Kidney (tissue), 13 donors: ENCODE measurements at regions not wholly inside any gene's neighbourhood (a gene's known extent, or its start where the extent isn't known, plus 50 kb on each side); places are given as distances from the start of the nearest gene placed in this dataset.
A peak's percentile ranks its signal among the peaks of the same experiment; 100 is the strongest.

Source experiments
- DNase-seq, 5 donors: peaks; one replicate each; pipeline ENCODE4 v3.0.0-alpha.2; 2013 to 2020
- FAIRE-seq: peaks from 2 replicates; lab custom pipeline; 2012; peaks lifted over from hg19 to GRCh38; lab: Jason Lieb, UNC
- H3K27ac ChIP-seq, 2 donors: one replicate each; pipeline ENCODE4 v1.7.0; 2013; ENCODE audit warnings: low read depth in 2 of 2, low read length in 2 of 2, inconsistent platforms in 1 of 2
- H3K27me3 ChIP-seq: one replicate; pipeline ENCODE4 v1.7.1; 2013; ENCODE audit warnings: low read length, inconsistent platforms; ENCODE audit not compliant: control insufficient read depth, insufficient read depth
- H3K36me3 ChIP-seq, 3 donors: one replicate each; pipeline versions ENCODE4 v1.7.0 to v1.7.1; 2013; ENCODE audit warnings: low read length in 3 of 3, control low read depth in 1 of 3, inconsistent platforms in 1 of 3; ENCODE audit not compliant: insufficient read depth in 3 of 3, control insufficient read depth in 2 of 3
- H3K4me1 ChIP-seq, 3 donors: one replicate each; pipeline versions ENCODE4 v1.7.0 to v1.7.1; 2013; ENCODE audit warnings: low read length in 3 of 3, inconsistent platforms in 1 of 3, low read depth in 1 of 3; ENCODE audit not compliant: control insufficient read depth in 2 of 3, insufficient read depth in 2 of 3
- H3K4me3 ChIP-seq, 3 donors: one replicate each; pipeline versions ENCODE4 v1.7.0 to v1.8.1; 2013; ENCODE audit warnings: low read length in 3 of 3, control low read depth in 1 of 3, inconsistent platforms in 1 of 3
- H3K9ac ChIP-seq, 3 donors: one replicate each; pipeline versions ENCODE4 v1.7.0 to v1.7.1; 2013; ENCODE audit warnings: low read length in 3 of 3, control low read depth in 1 of 3, inconsistent platforms in 1 of 3
- H3K9me3 ChIP-seq, 3 donors: one replicate each; pipeline versions ENCODE4 v1.7.0 to v1.7.1; 2013; ENCODE audit warnings: low read length in 3 of 3, control low read depth in 1 of 3, inconsistent platforms in 1 of 3; ENCODE audit not compliant: control insufficient read depth in 2 of 3, insufficient read depth in 1 of 3
- intact Hi-C: fragments of 100-400 bp; cut with DNase I; formaldehyde crosslinking; loops from one replicate; pipeline ENCODE4 v1.11.1; 2022
- TF ChIP-seq, protein P1 (sequence below): IDR thresholded peaks from 3 replicates; pipeline ENCODE4 v1.5.1; 2012; ENCODE audit warnings: mild to moderate bottlenecking, moderate library complexity, borderline replicate concordance; ENCODE audit not compliant: insufficient read depth; ENCODE audit errors: extremely low read depth
- donor health status: control.
- donor health status: control.
- donor health status: control.
- donor health status: control.
- donor health status: control.
- donor health status: DM: yes; HTN: yes; CAD: no.
- donor health status: Normal renal cell carcinoma (clear cell type).

DNA sequence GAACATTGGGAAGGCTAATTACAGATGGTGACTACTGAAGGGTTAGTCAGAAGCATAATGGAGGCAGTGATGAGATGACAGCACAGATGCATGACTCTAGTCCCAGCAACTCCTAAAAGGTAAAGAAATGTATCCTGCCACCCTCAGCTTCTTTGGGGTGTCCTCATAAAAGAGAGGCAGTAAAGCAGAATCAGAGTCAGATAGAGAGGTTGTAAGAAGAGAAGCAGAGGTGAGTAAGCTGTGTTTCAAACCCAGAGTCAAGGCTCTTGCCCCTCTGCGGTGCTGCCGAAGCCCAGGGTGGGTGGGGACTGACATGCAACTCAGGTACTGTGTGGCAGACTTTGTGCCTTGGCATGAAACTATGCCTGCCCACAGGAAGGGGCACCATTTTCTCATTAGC is 59.5 kb upstream of the PGM2 start:
- TF ChIP-seq, protein P1, sequence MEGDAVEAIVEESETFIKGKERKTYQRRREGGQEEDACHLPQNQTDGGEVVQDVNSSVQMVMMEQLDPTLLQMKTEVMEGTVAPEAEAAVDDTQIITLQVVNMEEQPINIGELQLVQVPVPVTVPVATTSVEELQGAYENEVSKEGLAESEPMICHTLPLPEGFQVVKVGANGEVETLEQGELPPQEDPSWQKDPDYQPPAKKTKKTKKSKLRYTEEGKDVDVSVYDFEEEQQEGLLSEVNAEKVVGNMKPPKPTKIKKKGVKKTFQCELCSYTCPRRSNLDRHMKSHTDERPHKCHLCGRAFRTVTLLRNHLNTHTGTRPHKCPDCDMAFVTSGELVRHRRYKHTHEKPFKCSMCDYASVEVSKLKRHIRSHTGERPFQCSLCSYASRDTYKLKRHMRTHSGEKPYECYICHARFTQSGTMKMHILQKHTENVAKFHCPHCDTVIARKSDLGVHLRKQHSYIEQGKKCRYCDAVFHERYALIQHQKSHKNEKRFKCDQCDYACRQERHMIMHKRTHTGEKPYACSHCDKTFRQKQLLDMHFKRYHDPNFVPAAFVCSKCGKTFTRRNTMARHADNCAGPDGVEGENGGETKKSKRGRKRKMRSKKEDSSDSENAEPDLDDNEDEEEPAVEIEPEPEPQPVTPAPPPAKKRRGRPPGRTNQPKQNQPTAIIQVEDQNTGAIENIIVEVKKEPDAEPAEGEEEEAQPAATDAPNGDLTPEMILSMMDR: no peak
- intact Hi-C loops: no loop called here
- Histone ChIP-seq H3K9ac (no peak overlapping the region), H3K27ac (no peak overlapping the region), H3K36me3 (no peaks in the 10 kb centered on the region), H3K9me3 (no peaks in the 10 kb centered on the region), H3K4me3 (no peak overlapping the region), H3K4me1 (peaks cover 0 to 9% (median 7%) of the 10 kb centered on the region in 3 donors), H3K27me3 (no peaks in the 10 kb centered on the region)
- FAIRE-seq: no peak
- no peak for DNase-seq

DNA sequence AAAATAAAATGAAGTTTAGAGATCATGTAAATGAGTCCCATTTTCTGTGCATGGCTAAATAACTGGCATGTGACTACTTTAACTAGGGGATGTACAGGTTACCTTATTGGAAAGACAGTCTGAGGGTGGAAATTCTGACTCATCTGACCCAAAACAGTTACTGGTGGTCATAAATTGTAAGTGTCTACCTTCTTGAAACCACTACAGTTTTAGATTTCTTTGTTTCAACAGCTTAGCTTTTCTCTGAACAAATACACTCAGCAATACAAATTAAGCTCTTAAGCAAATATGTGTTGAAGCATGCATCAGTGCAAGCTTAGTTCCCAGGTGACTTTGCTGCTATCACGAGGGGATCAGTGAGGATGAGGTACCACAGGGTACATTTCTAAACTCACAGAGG is 60.7 kb upstream of the PGM2 start:
- Histone ChIP-seq H3K9me3 (no peaks in the 10 kb centered on the region), H3K27me3 (no peaks in the 10 kb centered on the region), H3K36me3 (no peaks in the 10 kb centered on the region), H3K27ac (no peak overlapping the region), H3K4me3 (no peak overlapping the region), H3K4me1 (peaks cover 0 to 9% (median 7%) of the 10 kb centered on the region in 3 donors), H3K9ac (no peak overlapping the region)
- FAIRE-seq: no peak
- TF ChIP-seq, protein P1: no peak
- intact Hi-C loops: no loop called here
- no peak for DNase-seq

DNA sequence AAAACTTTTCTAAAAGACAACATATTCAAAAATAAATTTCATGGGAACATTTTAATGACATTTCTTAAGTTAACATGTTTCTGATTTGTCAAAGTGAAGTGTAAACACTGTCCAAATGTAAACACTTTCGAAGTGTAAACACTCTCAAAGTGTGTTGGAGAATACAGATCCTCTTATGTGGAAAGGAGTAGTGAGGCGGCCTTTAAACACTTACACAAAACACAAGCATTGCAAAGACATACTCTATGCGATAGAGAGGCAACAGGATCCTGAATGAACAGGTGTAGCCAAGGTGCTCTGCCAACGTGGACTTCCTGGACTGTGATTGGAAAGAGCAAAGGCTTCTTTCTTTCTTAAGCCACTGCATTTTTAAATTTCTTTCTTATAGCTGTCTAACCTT is 62.7 kb upstream of the PGM2 start:
- Histone ChIP-seq H3K9me3 (no peaks in the 10 kb centered on the region), H3K4me1 (peaks cover 0 to 9% (median 7%) of the 10 kb centered on the region in 3 donors), H3K27me3 (no peaks in the 10 kb centered on the region), H3K4me3 (no peak overlapping the region), H3K27ac (no peak overlapping the region), H3K9ac (no peak overlapping the region), H3K36me3 (no peaks in the 10 kb centered on the region)
- TF ChIP-seq, protein P1: no peak
- intact Hi-C loops: no loop called here
- FAIRE-seq (no peak), DNase-seq (no peak)

DNA sequence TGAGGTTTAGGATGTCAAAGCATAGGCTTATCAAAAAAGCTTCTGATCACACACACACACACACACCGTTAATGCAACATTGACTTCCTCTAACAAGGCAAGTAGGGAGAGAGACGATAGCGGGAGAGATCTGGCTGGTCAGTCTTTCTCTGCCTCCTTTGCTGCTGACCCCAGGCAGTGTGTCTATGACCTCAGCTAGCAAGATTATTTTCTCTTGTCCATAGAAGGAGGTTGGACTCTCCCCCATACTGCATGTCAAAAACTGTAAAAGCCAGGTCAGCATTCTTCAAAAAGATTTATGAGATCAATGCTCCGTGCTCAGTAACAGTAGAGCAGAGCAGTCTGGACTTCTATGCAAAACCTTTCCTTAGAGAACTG is 63.5 kb upstream of the PGM2 start:
- Histone ChIP-seq H3K27me3 (no peaks in the 10 kb centered on the region), H3K9me3 (no peaks in the 10 kb centered on the region), H3K27ac (peak overlapping the region in 1 of 2 donors; percentile 23), H3K4me1 (peaks cover 0 to 9% (median 7%) of the 10 kb centered on the region in 3 donors), H3K9ac (no peak overlapping the region), H3K36me3 (no peaks in the 10 kb centered on the region), H3K4me3 (peak overlapping the region in 2 of 3 donors; percentile 14 to 22)
- FAIRE-seq (no peak), DNase-seq (peak in 4 of 5 donors; percentile 47 to 79 (median 66))
- intact Hi-C loops: no loop called here
- TF ChIP-seq, protein P1: no peak
